ENCODE measurements at regions not wholly inside any gene's neighbourhood (a gene's known extent, or its start where the extent isn't known, plus 50 kb on each side); places are given as distances from the start of the nearest gene placed in this dataset.

DNA sequence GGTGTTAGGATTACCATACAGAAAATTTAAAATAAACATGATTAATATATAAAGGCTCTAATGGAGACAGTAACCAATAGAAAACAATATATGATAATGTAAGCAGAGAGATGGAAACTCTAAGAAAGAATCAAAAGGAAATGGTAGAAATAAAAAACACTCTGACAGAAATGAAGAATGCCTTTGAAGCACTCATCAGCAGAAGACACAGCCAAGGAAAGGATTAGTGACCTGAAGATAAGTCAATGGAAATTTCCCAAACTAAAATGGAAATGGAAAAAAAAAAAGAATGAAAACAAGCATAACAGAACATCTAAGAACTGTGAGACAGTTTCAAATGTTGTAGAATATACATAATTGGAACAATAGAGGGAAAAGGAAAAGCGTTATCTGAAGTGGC is 302.6 kb downstream of the DRD1 start:
- TF ChIP-seq, protein P1, sequence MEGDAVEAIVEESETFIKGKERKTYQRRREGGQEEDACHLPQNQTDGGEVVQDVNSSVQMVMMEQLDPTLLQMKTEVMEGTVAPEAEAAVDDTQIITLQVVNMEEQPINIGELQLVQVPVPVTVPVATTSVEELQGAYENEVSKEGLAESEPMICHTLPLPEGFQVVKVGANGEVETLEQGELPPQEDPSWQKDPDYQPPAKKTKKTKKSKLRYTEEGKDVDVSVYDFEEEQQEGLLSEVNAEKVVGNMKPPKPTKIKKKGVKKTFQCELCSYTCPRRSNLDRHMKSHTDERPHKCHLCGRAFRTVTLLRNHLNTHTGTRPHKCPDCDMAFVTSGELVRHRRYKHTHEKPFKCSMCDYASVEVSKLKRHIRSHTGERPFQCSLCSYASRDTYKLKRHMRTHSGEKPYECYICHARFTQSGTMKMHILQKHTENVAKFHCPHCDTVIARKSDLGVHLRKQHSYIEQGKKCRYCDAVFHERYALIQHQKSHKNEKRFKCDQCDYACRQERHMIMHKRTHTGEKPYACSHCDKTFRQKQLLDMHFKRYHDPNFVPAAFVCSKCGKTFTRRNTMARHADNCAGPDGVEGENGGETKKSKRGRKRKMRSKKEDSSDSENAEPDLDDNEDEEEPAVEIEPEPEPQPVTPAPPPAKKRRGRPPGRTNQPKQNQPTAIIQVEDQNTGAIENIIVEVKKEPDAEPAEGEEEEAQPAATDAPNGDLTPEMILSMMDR (IDR thresholded peaks at IDR 0.05; ENCODE audit: low read length), result no peak
- TF ChIP-seq EZH2 (IDR thresholded peaks at IDR 0.05; ENCODE audit: borderline replicate concordance, low read length), result no peak

Data from OCI-LY1 (cell line).